ENCODE measurements at regions not wholly inside any gene's neighbourhood (a gene's known extent, or its start where the extent isn't known, plus 50 kb on each side); places are given as distances from the start of the nearest gene placed in this dataset.

DNA sequence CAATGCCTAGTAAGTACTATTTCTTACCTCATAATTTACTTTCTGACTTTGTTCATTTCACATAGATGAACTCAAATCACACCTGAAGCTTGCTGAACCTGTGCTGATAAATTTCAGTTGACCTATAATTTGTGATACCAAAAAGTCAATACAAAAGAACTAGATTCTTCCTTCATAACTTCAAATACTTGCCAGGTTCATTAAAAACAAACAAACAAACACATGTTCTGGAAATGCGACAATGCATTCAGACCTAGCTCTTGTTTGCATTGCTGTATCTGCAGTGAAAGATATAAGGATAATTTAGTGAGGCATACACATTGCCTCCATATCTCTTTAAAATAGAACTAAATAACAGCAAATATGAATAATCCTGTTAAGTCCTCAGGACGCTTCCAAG is 221.3 kb downstream of the GXYLT1 start:
- TF ChIP-seq CTCF (IDR thresholded peaks at IDR 0.05 in 4 of 5, conservative IDR thresholded peaks at IDR 0.05 in 1 of 5) = no peak
- no peak for TF ChIP-seq POLR2A (IDR thresholded peaks at IDR 0.05)

All from gastrocnemius medialis (tissue), 4 donors.